ENCODE measurements at regions not wholly inside any gene's neighbourhood (a gene's known extent, or its start where the extent isn't known, plus 50 kb on each side); places are given as distances from the start of the nearest gene placed in this dataset.

DNA sequence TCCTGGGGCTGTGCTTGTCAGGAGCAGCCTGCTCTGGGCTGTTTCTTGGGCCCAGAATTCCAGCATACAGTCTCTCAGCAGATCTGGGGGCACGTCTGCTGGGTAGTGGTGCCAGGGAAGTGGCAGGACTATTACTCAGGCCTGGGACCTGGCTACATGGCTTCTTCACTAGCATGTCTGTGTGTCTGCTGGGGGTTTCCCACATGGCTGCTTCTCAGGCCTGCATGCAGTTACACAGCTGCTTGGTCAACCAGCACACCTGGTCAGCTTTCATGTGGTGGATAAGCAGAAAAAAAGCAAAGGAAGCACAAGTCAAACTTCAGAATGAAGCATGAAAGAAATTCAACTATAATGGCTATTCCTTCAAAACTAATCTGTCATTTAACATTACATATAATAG lies 316.2 kb upstream of the NOX3 start:
- TF ChIP-seq EP300 (IDR thresholded peaks at IDR 0.05) (no peak), POLR2A (IDR thresholded peaks at IDR 0.05) (no peak), POLR2AphosphoS5 (IDR thresholded peaks at IDR 0.05) (no peak)
- TF ChIP-seq, protein P1, sequence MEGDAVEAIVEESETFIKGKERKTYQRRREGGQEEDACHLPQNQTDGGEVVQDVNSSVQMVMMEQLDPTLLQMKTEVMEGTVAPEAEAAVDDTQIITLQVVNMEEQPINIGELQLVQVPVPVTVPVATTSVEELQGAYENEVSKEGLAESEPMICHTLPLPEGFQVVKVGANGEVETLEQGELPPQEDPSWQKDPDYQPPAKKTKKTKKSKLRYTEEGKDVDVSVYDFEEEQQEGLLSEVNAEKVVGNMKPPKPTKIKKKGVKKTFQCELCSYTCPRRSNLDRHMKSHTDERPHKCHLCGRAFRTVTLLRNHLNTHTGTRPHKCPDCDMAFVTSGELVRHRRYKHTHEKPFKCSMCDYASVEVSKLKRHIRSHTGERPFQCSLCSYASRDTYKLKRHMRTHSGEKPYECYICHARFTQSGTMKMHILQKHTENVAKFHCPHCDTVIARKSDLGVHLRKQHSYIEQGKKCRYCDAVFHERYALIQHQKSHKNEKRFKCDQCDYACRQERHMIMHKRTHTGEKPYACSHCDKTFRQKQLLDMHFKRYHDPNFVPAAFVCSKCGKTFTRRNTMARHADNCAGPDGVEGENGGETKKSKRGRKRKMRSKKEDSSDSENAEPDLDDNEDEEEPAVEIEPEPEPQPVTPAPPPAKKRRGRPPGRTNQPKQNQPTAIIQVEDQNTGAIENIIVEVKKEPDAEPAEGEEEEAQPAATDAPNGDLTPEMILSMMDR (IDR thresholded peaks at IDR 0.05), result no peak
- intact Hi-C loops (cut with DNase I; ENCODE audit: low total_unique reads), result no loop called here
- Histone ChIP-seq H3K9me3 (peaks cover 0 to 7% (median 5%) of the 10 kb centered on the region in 4 donors), H3K4me3 (no peak overlapping the region), H3K27ac (no peak overlapping the region), H3K27me3 (no peaks in the 10 kb centered on the region), H3K36me3 (no peaks in the 10 kb centered on the region), H3K4me1 (no peaks in the 10 kb centered on the region)
- 75 to 100% (median 89%) methylated on average over 1 of the region's 1 CpG for WGBS, 5 donors
- DNase-seq, result no peak

DNA sequence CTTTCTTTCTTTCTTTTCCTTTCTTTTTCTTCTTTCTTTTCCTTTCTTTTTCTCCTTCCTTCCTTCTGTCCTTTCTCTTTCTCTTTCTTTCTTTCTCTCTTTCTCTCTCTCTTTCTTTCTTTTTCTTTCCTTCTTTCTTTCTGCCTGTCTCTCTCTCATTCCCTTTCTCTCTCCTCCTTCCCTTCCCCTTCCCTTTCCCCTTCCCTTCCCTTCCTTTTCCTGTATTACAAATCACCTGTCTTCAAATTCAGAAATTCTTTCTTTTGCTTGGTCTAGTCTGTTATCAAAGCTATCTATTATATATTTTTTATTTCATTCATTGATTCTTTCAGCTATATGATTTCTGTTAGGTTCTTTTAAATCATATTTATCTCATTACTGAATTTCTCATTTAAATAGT lies 315.2 kb upstream of the NOX3 start:
- Histone ChIP-seq H3K4me3 (no peak overlapping the region), H3K9me3 (peaks cover 0 to 7% (median 5%) of the 10 kb centered on the region in 4 donors), H3K4me1 (no peaks in the 10 kb centered on the region), H3K36me3 (no peaks in the 10 kb centered on the region), H3K27me3 (no peaks in the 10 kb centered on the region), H3K27ac (no peak overlapping the region)
- intact Hi-C loops (cut with DNase I; ENCODE audit: low total_unique reads), result no loop called here
- no peak for DNase-seq
- TF ChIP-seq, protein P1 (IDR thresholded peaks at IDR 0.05), result no peak
- TF ChIP-seq POLR2A (IDR thresholded peaks at IDR 0.05) (no peak), POLR2AphosphoS5 (IDR thresholded peaks at IDR 0.05) (no peak), EP300 (IDR thresholded peaks at IDR 0.05) (no peak)

DNA sequence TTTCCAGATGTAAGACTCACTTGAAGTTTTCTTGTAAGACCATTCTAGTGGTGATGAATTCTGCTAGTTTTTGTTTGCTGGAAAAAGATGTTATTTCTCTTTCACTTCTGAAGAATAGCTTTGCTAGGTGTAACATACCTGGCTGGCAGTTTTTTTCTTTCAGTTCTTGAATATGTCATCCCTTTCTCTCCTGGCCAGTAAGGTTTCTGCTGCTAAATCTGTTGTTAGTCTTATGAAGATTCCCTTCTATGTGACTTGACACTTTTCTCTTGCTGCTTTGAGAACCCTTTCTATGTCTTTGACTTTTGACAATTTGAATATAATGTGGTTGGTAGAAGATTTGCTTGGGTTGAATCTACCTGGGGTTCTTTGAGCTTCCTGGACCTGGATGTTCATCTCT lies 314.7 kb upstream of the NOX3 start:
- H3K9me3 ChIP-seq, result peaks cover 0 to 7% (median 5%) of the 10 kb centered on the region in 4 donors
- H3K4me1 ChIP-seq, result no peaks in the 10 kb centered on the region
- H3K27me3 ChIP-seq, result no peaks in the 10 kb centered on the region
- no peak overlapping the region for H3K4me3 ChIP-seq
- TF ChIP-seq POLR2AphosphoS5 (IDR thresholded peaks at IDR 0.05) (no peak), POLR2A (IDR thresholded peaks at IDR 0.05) (no peak), EP300 (IDR thresholded peaks at IDR 0.05) (no peak)
- TF ChIP-seq, protein P1 (IDR thresholded peaks at IDR 0.05), result no peak
- no peak for DNase-seq
- no peaks in the 10 kb centered on the region for H3K36me3 ChIP-seq
- intact Hi-C loops (cut with DNase I; ENCODE audit: low total_unique reads), result no loop called here
- H3K27ac ChIP-seq, result no peak overlapping the region

- Histone ChIP-seq H3K9me3 (peaks cover 0 to 6% (median 5%) of the 10 kb centered on the region in 4 donors), H3K4me3 (no peak overlapping the region), H3K27ac (no peak overlapping the region), H3K36me3 (no peaks in the 10 kb centered on the region), H3K4me1 (no peaks in the 10 kb centered on the region), H3K27me3 (no peaks in the 10 kb centered on the region)
- no peak for DNase-seq
- 79 to 87% (median 83%) methylated on average over 8 of the region's 8 CpGs for WGBS, 5 donors
- intact Hi-C loops (cut with DNase I; ENCODE audit: low total_unique reads), result no loop called here
- TF ChIP-seq POLR2A (IDR thresholded peaks at IDR 0.05) (no peak), POLR2AphosphoS5 (IDR thresholded peaks at IDR 0.05) (no peak), EP300 (IDR thresholded peaks at IDR 0.05) (no peak)
- TF ChIP-seq, protein P1 (IDR thresholded peaks at IDR 0.05), result no peak
These were observed 309.9 kb upstream of the NOX3 start for GRCh38 chr6:155765275-155766194.

All from stomach (tissue), 8 donors.